SK-N-MC (cell line): ENCODE measurements at regions not wholly inside any gene's neighbourhood (a gene's known extent, or its start where the extent isn't known, plus 50 kb on each side); places are given as distances from the start of the nearest gene placed in this dataset.
"Not testable (repeated sequence)": the region's sequence is repeated elsewhere in the genome, so short reads cannot be mapped to it uniquely, and the experiment has no call there.

Experiments used
- EZH2 ChIP-seq: fragments of 200-600 bp; sonication (generic); IDR thresholded peaks from one replicate; pipeline ENCODE4 v1.6.1; 2017; ENCODE audit warnings: antibody characterized with exemption
- POLR2AphosphoS5 ChIP-seq: IDR thresholded peaks from 2 replicates; pipeline ENCODE4 v1.6.1; 2012; ENCODE audit warnings: mild to moderate bottlenecking, low read depth, low read length, borderline replicate concordance

DNA sequence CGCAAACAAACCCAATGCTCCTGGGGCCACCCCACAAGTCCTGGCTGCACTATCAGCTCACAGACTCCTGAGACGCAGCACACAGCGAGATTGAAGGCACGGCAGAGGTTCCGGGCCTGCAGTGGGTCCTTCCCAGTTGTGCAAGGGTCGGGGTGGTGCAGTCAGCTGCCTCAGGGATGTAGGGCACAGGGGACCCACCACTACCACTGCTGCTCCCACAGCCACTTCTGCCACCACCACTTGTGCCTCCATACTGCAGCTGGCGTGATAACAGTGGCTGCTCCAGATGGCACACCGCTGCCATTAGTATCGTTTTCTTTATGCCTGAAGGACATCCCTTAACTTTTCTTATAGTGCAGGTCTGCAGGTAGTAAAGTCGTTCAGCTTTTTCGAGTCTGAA is 443.8 kb downstream of the SPATA31A1 start:
- not testable (repeated sequence) for TF ChIP-seq EZH2, POLR2AphosphoS5
